ACHN (cell line): ENCODE measurements at regions not wholly inside any gene's neighbourhood (a gene's known extent, or its start where the extent isn't known, plus 50 kb on each side); places are given as distances from the start of the nearest gene placed in this dataset.
A peak's percentile ranks its signal among the peaks of the same experiment; 100 is the strongest.

Experiments used
- DNase-seq: peaks from one replicate; pipeline ENCODE4 v3.0.0-alpha.2; 2015
- in situ Hi-C: cut with HindIII; loops from 2 replicates; pipeline ENCODE4 v1.10.0; 2017; ENCODE audit warnings: low sequenced_read_pairs, low pct_ligation_motif_present, low pct_unique_long_range_greater_than_20kb

DNA sequence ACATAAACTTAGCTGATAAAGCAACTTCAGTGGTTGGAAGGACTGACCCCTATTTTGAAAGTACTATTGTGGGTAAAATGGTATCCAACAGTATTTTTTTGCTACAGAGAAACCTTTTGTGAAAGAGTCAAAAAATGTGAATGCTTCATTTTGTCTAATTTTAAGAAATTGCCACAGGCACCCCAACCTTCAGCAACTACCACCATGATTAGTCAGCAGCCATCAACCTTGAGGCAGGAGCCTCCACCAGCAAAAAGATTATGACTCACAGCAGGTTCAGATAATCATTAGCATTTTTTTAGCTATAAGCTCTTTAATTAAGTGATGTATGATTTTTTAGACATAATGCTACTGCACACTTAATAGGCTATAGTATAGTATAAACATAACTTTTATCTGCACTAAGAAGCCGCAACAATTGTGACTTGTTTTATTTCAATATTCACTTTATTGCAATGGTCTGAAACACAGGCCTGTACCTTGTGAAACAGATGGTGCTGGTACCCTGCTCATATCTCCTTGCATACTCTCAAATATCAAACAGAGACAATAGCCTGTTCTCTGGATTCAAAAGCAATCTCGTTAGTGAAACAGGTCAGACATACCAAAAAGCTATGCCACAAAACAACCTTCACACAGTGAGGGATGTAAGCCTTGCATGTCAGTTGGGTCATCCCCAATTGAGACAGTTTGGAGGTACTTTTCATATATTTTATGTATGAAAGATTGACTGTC is 261.2 kb upstream of the FAM174A start:
- in situ Hi-C loops = no loop called here
- DNase-seq = no peak

DNA sequence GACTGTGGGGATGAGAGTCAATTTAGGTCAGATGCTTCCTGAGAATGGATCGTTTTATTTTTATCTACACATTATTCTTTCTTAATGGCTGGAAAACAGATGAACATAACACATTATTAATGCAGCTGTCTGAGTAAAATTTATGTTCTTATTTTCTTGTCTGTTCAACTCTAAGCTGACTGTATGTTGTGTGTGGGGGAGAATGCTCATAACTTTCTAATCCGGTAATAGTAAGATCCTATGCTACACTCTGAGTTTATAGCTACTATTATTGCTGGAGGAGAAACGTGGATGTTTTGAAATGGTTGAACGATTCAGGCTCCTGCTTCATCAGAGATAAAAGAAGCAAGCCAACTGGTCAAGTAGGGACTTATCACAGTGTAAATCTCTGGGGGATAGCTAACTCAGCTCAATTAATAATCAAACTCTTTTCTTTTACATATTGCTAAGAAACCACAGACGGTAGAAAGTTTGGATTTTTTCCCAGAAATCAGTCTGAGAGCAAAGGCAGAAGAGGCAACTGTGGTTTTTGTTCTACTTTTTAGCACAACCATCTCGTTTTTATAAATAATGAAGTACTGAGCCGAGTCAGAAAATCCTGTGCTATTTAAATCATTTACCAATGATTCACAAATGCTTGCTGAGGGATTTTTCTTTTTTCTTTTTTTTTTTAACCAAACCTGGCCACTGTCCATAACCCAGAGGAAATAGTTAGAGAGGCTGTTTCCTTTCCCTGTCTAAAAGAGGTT is 265.0 kb upstream of the FAM174A start:
- in situ Hi-C loops = no loop called here
- peak; percentile 97 for DNase-seq

DNA sequence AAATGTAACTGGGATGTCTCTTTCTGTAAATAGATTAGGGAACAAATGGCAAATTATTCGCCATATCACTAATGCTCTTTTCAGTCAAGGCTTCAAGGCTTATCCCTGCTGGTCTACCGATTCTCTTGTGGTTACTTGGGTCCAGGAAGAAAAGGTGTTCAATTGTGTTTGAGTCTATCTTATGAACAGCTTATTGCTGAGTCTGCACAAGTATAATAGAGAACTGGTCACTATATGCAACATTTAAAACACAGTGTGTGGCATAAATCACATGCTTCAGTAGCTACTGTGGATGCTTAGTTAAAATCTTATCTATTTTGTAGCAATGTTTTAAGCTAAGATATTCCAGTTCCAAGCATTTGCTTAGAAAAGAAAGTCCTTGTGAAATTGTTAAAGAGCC is 274.2 kb upstream of the FAM174A start:
- in situ Hi-C loops = no loop called here
- DNase-seq = no peak

DNA sequence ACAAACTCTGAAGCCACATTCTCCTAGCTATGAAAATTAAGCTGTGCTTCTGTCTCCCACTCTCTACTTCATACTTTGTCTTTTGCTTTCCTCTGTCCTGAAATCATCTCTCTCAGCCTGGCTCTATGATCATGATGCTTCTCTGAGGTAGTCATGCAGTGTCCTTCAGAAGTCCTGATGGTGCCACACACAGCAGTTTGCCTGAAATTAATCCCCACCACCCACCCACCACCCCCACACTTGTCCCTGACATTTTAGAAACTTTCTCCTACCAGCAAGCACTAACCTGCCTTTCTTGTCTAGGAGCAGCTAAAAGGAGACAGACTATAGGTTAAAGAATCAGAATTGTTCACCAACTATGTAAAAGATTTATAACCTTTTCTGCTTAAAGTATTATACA is 282.2 kb upstream of the FAM174A start:
- in situ Hi-C loops = no loop called here
- no peak for DNase-seq

DNA sequence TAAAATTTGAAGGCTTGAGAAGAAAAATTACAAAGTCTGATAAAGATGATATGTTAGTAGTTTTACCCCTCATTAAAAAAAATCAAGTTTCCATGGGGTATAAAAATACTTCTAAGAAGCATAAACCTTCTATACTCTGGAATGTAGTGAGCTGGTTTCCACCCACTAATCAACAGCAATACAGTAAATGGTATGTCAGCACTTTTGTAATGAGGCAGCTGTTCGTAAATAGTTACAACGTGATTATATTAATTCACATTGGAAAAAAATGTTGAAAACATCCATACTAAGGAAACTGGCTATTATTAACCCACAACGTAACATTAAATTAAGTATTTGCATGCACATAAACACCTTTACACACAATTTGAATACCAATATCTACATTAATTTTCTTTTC is 283.1 kb upstream of the FAM174A start:
- DNase-seq = no peak
- in situ Hi-C loops = no loop called here

DNA sequence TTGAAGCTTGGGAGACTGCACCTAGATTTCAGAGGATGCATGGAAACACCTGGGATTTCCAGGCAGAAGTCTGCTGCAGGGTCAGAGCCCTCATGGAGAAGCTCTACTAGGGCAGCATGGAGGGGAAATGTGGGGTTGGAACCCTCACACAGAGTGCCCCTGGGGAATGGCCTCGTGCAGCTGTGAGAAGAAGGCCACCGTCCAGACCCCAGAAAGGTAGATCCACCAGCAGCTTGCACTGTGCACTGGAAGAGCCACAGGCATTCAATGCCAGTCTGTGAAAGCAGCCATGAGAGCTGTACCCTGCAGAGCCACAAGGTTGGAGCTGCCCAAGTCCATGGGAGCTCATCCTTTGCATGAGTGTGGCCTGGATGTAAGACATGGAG is 285.3 kb upstream of the FAM174A start:
- in situ Hi-C loops = no loop called here
- no peak for DNase-seq

DNA sequence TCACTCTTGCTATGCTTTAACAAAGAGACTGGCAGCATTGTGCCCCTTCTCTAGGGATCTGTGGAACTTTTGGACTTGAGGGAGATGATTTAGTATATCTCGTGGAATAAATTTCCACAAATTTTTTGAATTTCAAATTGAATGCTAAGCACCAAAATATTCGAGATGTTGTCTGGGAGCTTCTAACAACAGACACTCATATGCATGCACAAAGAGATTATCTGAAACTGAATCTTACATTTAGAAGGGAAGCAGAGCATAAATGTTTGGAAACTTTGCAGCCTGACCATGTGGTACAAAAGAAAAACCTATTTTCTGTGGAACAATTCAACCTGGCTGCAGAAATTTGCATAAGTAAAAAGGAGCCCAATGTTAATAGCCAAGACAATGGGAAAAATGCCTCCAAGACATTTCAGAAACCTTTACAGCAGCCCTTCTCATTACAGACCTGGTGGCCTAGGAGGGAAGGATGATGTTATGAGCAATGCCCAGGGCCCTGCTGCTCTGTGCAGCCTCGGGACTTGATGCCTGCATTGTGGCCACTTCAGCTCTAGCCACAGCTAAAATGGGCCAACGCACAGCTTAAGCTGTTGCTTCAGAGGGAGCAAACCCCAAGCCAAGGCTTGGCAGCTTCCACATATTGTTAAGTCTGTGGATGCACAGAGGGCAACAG is 285.8 kb upstream of the FAM174A start:
- DNase-seq = no peak
- in situ Hi-C loops = no loop called here

DNA sequence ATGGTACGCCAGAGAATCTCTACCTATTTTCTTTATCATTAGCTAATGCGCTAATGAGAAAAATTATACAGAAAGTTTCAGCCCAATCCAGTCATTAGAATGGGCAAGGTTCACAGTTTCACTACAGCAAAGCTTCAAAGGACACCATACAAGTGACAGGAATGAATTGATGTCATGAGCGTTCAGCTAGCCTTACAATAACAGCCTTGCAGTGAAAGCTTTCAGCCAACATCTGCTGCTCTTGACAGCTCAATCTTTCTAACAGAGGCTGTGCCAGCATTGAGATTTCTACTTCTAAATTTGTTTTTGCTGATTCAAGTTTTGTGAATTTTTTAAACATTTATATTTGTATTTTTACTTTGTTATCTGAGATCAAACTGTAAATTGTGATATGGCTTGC is 302.4 kb upstream of the FAM174A start:
- in situ Hi-C loops = no loop called here
- DNase-seq = no peak

DNA sequence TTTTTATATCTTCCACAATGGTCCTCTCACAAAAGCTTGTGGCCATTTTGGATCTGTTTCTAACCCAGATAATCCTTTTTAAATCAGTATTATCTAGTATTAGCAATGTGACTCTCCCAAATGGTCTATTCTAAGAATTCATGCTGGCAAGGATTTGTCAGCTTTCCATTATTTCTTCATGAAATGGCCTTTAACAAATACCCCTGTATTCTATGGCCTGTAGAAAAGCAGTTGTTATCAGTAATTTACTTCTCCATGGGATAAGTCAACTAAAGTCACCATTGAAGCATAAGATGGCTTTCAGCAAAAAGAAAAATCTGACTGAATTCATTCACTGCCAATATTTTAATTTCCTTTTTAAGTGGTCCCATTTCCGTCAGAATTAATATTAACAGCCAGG is 346.4 kb upstream of the FAM174A start:
- in situ Hi-C loops = no loop called here
- DNase-seq = no peak

DNA sequence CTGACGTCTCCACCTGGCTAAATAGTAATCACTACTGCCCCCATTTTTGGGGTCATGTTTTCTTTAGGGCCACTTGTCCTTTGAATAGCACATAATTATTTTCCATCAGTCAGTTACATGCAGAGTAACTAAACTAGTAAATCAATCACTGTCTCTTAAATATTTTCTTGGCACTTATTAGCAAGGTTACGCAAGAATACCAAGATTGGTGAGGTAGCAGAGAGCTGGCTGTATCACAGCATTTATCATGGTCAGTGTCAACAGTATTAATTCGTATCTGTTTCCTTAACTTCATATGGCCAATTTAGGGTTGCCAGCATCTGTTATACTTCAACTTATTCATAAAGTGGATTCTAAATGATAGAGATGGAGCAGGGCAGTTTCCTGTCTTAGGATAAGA is 346.8 kb upstream of the FAM174A start:
- in situ Hi-C loops = no loop called here
- no peak for DNase-seq

DNA sequence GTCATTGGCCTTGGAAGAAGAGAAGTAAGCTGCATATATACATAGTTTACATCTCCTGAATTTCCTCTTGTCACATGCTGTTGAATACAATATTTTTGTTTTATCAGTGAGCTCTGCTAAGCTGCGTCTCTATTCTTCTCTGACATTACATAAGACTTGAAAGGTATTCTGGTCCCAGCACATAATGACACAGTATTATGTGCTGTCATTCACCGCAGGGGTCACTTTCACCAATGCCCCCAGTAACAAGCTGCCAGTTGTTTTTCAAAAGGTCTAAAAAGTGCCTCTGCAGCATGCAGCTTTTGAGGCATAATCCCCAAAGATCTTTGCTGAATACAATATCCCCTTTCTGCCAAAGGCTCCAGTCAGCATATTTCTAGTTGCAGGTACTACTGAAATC is 349.0 kb upstream of the FAM174A start:
- in situ Hi-C loops = no loop called here
- no peak for DNase-seq

DNA sequence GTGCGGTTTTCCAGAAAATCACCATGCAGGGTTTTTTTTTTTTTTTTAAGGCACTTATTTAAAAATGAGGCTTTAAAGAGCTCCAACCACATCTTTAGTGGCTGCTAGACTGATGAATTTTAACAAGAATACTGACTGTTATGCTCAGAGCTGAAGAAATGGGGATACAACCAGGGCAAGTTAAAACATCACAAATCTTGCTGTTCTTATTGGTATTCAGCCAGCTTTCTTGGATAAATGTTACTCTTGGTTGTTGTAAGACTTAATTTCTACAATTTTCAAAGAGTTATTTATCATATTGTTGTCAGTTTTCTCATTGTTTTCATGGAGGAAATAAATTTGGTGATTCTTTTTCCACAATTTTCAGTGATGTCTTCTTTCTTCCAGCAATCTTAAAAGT is 352.8 kb upstream of the FAM174A start:
- DNase-seq = no peak
- in situ Hi-C loops = no loop called here

DNA sequence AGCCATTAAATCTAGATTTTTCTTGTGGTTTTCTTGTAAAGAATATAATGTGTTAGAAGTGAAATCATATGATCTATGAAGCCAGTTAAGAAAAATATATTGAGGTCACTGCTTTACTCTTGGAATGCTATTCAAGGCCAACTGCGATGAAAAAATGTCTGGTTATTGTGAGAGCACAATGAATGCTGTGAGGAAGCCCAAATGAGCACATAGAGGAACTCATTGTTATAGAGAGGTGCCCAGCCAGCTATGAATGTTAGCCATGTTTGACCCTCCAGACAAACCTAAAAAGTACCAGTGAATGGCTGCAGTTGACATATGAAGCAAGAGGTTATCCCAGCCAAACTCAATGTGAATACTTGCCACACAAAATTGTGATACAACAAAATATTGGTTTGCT is 359.8 kb upstream of the FAM174A start:
- in situ Hi-C loops = no loop called here
- DNase-seq = no peak

DNA sequence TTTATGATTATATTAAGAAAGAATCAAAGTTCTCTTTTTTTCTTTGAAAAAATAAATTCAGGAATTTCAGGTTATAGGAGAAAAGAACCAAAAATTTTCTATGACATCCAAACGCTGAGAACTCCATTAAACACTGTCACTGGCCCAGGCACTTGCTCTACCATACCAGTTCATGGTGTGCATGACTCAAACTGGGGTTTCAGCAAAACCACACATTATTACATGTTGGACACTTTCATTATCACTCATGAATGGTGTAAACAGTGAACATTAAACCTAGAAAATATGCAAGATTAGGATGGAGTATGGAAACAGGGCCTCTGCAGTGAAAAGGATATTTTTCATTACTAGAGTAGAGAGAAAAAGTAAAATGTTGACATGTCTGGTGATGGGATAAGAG is 369.9 kb upstream of the FAM174A start:
- DNase-seq = no peak
- in situ Hi-C loops = no loop called here

DNA sequence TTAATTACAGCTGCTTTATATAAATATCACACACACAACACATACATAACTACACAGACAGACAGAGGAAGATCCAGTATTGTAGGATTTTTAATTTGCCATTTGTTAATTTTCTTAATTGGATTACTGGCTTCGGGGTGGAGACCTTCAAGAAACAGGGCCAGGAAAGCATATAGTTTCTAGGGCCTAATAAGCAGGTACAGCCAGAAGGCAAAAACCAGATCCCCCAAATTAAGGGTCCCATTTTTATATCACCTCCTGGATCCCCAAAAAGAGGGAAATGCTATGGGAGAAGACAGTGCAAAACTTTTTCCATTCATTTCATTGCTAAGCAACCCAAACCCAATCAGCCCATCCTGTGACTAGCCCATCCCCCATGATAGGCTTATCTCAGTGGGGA is 373.3 kb upstream of the FAM174A start:
- in situ Hi-C loops = no loop called here

DNA sequence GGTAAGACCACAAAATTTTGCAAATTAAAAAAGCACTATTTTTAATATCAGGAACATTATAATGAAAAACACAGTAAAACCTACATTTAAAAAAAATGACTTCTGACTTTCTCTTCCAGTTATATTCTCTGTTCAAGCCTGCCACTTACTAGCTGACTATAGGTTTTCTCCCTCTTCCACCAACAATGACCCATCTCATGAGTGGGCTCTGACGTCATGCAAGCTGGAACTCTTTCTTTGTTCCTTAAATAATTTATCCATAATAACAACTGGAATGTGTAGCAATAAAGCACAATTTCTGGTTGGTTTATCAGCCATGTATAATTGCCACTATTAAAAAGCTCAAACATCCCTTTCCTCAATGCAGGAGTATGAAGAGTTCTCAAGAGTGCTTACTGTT is 378.1 kb upstream of the FAM174A start:
- no peak for DNase-seq

More for the DNA sequence above, 373.3 kb upstream of the FAM174A start:
- peak; percentile 1 for DNase-seq

DNA sequence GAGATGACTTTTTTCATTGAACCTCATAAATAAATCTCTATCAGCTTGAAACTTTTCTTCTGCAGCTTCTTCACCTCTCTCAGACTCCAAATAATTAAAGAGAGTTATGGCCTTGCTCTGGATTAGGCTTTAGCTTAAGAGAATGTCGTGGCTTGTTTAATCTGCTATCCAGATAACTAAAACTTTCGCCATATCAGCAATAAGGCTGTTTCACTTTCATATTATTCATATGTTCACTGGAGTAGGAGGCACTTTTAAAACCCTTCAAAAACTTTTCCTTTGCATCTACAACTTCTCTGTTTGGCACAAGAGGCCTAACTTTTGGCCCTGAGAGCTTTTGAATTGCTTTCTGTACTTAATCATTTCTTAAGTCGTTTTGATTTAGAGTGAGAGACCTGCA is 386.9 kb upstream of the FAM174A start:
- in situ Hi-C loops = no loop called here
- DNase-seq = no peak

More for the DNA sequence above, 378.1 kb upstream of the FAM174A start:
- in situ Hi-C loops = no loop called here

DNA sequence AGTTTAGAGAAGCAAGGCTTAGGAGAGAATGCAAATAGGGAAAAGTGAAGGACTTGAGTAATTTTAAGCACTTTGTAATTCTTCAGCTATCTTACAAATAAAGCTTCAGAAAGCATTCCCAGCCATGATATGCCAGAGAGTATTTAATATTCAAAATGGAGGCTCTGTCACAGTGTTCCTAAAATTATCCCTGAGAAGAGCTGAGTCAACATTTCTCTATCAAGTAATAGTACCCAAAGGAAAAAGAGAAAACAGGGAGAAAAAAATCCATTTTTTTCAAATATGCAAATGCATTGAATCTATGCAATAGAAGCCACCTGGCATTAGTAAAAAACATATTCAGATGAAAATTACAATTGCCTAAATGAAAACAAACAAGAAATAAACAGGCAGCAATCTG is 392.6 kb upstream of the FAM174A start:
- in situ Hi-C loops = no loop called here
- no peak for DNase-seq

DNA sequence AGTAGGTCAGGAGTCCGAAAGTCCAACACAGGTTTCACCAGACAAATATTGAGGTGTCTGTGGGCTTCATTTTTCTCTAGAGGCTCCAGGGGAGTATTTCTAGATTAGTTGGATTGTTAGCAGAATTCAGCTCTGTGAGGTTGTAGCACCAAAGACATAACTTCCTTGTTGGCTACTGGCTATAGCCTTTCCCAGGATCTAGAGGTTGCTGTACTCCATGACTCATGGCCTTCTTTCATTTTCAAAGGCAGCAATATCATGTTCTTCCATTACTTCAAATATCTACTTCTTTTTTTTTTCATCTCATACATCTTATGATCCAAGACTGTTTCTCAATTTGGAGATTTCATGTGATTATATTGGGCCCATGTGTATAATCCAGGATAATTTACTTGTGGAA is 404.0 kb upstream of the FAM174A start:
- DNase-seq = peak; percentile 17

DNA sequence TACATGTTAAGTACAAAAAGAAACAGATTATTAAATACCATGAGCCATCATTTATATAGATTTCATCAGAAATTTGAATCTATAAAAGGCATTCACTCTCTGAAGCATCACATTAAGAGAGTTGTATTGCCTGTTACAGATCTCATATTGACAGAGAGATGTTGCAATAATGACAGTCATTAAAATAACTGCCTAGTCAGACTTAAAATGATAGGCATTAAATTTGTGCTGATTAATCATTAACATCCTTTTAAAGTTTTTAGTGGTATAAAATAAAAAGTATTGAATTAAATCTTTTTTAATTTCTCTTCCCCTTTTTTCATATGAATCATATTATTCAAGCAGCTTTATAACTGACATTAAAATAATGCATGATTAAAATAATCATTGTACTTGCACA is 404.9 kb upstream of the FAM174A start:
- DNase-seq = no peak
- in situ Hi-C loops = no loop called here

More for the DNA sequence above, 404.0 kb upstream of the FAM174A start:
- in situ Hi-C loops = no loop called here
